IMR-90 (cell line): ENCODE measurements at regions not wholly inside any gene's neighbourhood (a gene's known extent, or its start where the extent isn't known, plus 50 kb on each side); places are given as distances from the start of the nearest gene placed in this dataset.

Experiments
- ATAC-seq: fragments of 200-7000 bp; cut with Tn5 transposase; 2 replicates; pipeline ENCODE4 v1.9.1; 2020; ENCODE audit warnings: low read depth, mild to moderate bottlenecking, moderate library complexity
- BruUV-seq: library from RNA; stranded (reverse); fragments of 400-500 nt; replicated peaks from 2 replicates; lab custom pipeline; 2021; lab: Mats Ljungman, UMichigan
- CTCF ChIA-PET: fragments of 300-600 bp; formaldehyde crosslinking; extraction: SDS; loops from one replicate; lab custom pipeline; 2021; ENCODE audit warnings: antibody characterized with exemption; lab: Yijun Ruan, JAX
- POLR2A ChIA-PET: fragments of 300-600 bp; sonication (Branson Sonifier 250); formaldehyde crosslinking; loops from one replicate; lab custom pipeline; 2022; ENCODE audit warnings: antibody characterized with exemption; ENCODE audit not compliant: unreplicated experiment; lab: Charles Lee
- DNase-seq: peaks from one replicate; pipeline ENCODE4 v3.0.0; 2013
- H2AFZ ChIP-seq: replicated peaks from 2 replicates; pipeline ENCODE3; 2013; ENCODE audit warnings: low read length, mild to moderate bottlenecking; ENCODE audit not compliant: poor library complexity
- H2AK5ac ChIP-seq: 2 replicates; pipeline ENCODE4 v1.6.1; 2013; ENCODE audit warnings: low read depth, low read length, inconsistent platforms
- H2AK9ac ChIP-seq: replicated peaks from 2 replicates; pipeline ENCODE3; 2013; ENCODE audit warnings: mild to moderate bottlenecking, low read depth, low read length, moderate library complexity; ENCODE audit not compliant: poor library complexity
- H2BK120ac ChIP-seq: 2 replicates; pipeline ENCODE4 v1.6.1; 2013; ENCODE audit warnings: low read depth, low read length, inconsistent platforms
- H2BK15ac ChIP-seq: 3 replicates; pipeline ENCODE4 v1.6.1; 2013; ENCODE audit warnings: low read depth, low read length, inconsistent platforms
- H2BK20ac ChIP-seq: 2 replicates; pipeline ENCODE4 v1.6.1; 2013; ENCODE audit warnings: low read depth, mild to moderate bottlenecking, inconsistent platforms, low read length, moderate library complexity
- H2BK5ac ChIP-seq: 2 replicates; pipeline ENCODE4 v1.6.1; 2013; ENCODE audit warnings: mild to moderate bottlenecking, low read depth, low read length, inconsistent platforms; ENCODE audit not compliant: poor library complexity, severe bottlenecking
- H3K14ac ChIP-seq: replicated peaks from 2 replicates; pipeline ENCODE4 v1.6.1; 2013; ENCODE audit warnings: low read depth, low read length, inconsistent platforms
- H3K18ac ChIP-seq: 2 replicates; pipeline ENCODE4 v1.6.1; 2013; ENCODE audit warnings: low read depth, low read length, control low read depth
- H3K23ac ChIP-seq: 2 replicates; pipeline ENCODE4 v1.6.1; 2013; ENCODE audit warnings: low read depth, low read length, inconsistent platforms
- H3K27ac ChIP-seq: 2 replicates; pipeline ENCODE4 v1.5.1; 2013; ENCODE audit warnings: mild to moderate bottlenecking, control low read depth, low read length; ENCODE audit not compliant: insufficient read depth
- H3K27me3 ChIP-seq: 2 replicates; pipeline ENCODE4 v1.6.1; 2013; ENCODE audit warnings: low read length; ENCODE audit not compliant: control insufficient read depth, insufficient read depth
- H3K36me3 ChIP-seq: 2 replicates; pipeline ENCODE4 v1.6.1; 2013; ENCODE audit warnings: low read length, mixed read lengths; ENCODE audit not compliant: control insufficient read depth, insufficient read depth
- H3K4ac ChIP-seq: 2 replicates; pipeline ENCODE4 v1.6.1; 2013; ENCODE audit warnings: low read depth, low read length, inconsistent platforms
- H3K4me1 ChIP-seq: 2 replicates; pipeline ENCODE4 v1.6.1; 2013; ENCODE audit warnings: low read length, mixed read lengths; ENCODE audit not compliant: control insufficient read depth, insufficient read depth
- H3K4me2 ChIP-seq: 2 replicates; pipeline ENCODE4 v1.6.1; 2013; ENCODE audit warnings: low read depth, mild to moderate bottlenecking, control low read depth, low read length, moderate library complexity
- H3K4me3 ChIP-seq: 2 replicates; pipeline ENCODE4 v1.5.1; 2013; ENCODE audit warnings: low read depth, mild to moderate bottlenecking, control low read depth, low read length, moderate library complexity; ENCODE audit not compliant: insufficient read depth
- H3K56ac ChIP-seq: 2 replicates; pipeline ENCODE4 v1.6.1; 2013; ENCODE audit warnings: low read length, inconsistent platforms; ENCODE audit not compliant: insufficient read depth; ENCODE audit errors: extremely low read depth
- H3K79me1 ChIP-seq, 2 experiments: 2 replicates each; pipeline ENCODE4 v1.6.1; 2013; ENCODE audit warnings: low read length in 2 of 2, inconsistent platforms in 1 of 2, low read depth in 1 of 2
- H3K9ac ChIP-seq: 2 replicates; pipeline ENCODE4 v1.6.1; 2013; ENCODE audit warnings: low read depth, low read length, control low read depth
- H3K9me1 ChIP-seq: 2 replicates; pipeline ENCODE4 v1.6.1; 2013; ENCODE audit warnings: low read length, inconsistent platforms; ENCODE audit not compliant: insufficient read depth
- H3K9me3 ChIP-seq: 2 replicates; pipeline ENCODE4 v1.6.1; 2013; ENCODE audit warnings: low read length; ENCODE audit not compliant: control insufficient read depth, insufficient read depth
- H4K20me1 ChIP-seq: 2 replicates; pipeline ENCODE4 v1.6.1; 2013; ENCODE audit warnings: low read length, inconsistent platforms; ENCODE audit not compliant: insufficient read depth
- H4K5ac ChIP-seq: 2 replicates; pipeline ENCODE4 v1.6.1; 2013; ENCODE audit warnings: mild to moderate bottlenecking, low read depth, low read length, control low read depth
- H4K8ac ChIP-seq, 2 experiments: 2 replicates each; pipeline ENCODE4 v1.6.1; 2013; ENCODE audit warnings: low read depth in 2 of 2, low read length in 2 of 2, control low read depth in 1 of 2, inconsistent platforms in 1 of 2
- H4K91ac ChIP-seq: 2 replicates; pipeline ENCODE4 v1.6.1; 2013; ENCODE audit warnings: low read depth, low read length, inconsistent platforms; ENCODE audit not compliant: insufficient read depth
- CHD1 ChIP-seq: IDR thresholded peaks from 2 replicates; pipeline ENCODE4 v1.6.1; 2012; ENCODE audit warnings: low read depth, low read length, improper control_type of control experiment
- MXI1 ChIP-seq: IDR thresholded peaks from 2 replicates; pipeline ENCODE4 v1.6.1; 2012; ENCODE audit warnings: low read depth, mild to moderate bottlenecking, low read length, moderate library complexity, borderline replicate concordance
- NFE2L2 ChIP-seq: fragments of 150-350 bp; IDR thresholded peaks from 2 replicates; pipeline ENCODE4 v1.6.1; 2016; ENCODE audit warnings: low read depth, mild to moderate bottlenecking, low read length
- RFX5 ChIP-seq: IDR thresholded peaks from 2 replicates; pipeline ENCODE4 v1.8.0; 2012; ENCODE audit warnings: low read depth, mild to moderate bottlenecking, low read length, moderate library complexity
- WGBS, 2 experiments: methylation state at CpG; one replicate each; pipeline versions ENCODE4 v1.1.5 to v1.1.7; 2013; ENCODE audit warnings: missing lambda C conversion rate in 2 of 2; ENCODE audit not compliant: insufficient read length in 1 of 2; ENCODE audit errors: extremely low coverage in 2 of 2; 5-methylcytosine and 5-hydroxymethylcytosine counted together
- dilution Hi-C: fragments of 300-500 bp; cut with HindIII; formaldehyde crosslinking; loops from one replicate; pipeline ENCODE4 v1.14.3; 2018; ENCODE audit warnings: low sequenced_read_pairs; ENCODE audit not compliant: unreplicated experiment
- in situ Hi-C: fragments of 300-500 bp; cut with MboI; formaldehyde crosslinking; loops from 3 replicates; pipeline ENCODE4 v1.14.3; 2019; ENCODE audit warnings: low sequenced_read_pairs, inconsistent platforms, mixed read lengths
- intact Hi-C: fragments of 100-400 bp; cut with micrococcal nuclease; formaldehyde crosslinking; loops from 2 replicates; pipeline ENCODE4 v1.10.0; 2022

DNA sequence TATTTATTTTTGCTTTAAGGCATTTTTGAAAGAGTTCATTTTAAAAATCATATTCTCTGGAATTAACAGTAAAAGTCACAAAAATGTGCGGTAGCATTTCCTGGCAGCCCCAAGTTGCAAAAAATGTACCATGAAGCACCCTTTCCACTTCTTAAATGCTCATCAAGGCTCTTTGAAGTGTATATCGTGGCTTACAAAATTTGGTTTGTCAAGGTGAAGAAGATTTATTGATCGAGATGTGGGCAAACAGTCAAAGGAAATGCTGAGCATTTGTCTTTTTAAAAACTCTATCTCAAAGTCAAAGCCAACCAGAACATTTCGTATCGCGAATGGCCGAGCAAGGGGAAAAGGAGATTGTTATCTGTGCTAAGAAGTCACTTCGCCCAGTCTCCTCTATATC, 277.5 kb upstream of the KAZN start:
- POLR2A ChIA-PET: no interaction called here
- H2AFZ ChIP-seq: no peak overlapping the region
- ATAC-seq: no peak
- H3K27me3 ChIP-seq: no peaks in the 10 kb centered on the region
- no peak overlapping the region for H2BK120ac ChIP-seq
- in situ Hi-C loops (no loop called here), intact Hi-C loops (no loop called here), dilution Hi-C loops (no loop called here)
- no peak overlapping the region for H2BK20ac ChIP-seq
- no peaks in the 10 kb centered on the region for H3K9me3 ChIP-seq
- CTCF ChIA-PET: no interaction called here
- WGBS, 2 experiments: no CpG with 5 or more reads among the region's 8 CpGs
- no peaks in the 10 kb centered on the region for H3K36me3 ChIP-seq
- no peak overlapping the region for H2BK5ac ChIP-seq
- no peak overlapping the region for H2AK5ac ChIP-seq
- no peaks in the 10 kb centered on the region for H4K20me1 ChIP-seq
- no peak overlapping the region for H3K27ac ChIP-seq
- H2AK9ac ChIP-seq: no peak overlapping the region
- TF ChIP-seq CHD1 (no peak), RFX5 (no peak), NFE2L2 (no peak), MXI1 (no peak)
- no peak overlapping the region for H3K4me3 ChIP-seq
- no TSS peak for BruUV-seq
- no peak overlapping the region for H3K9ac ChIP-seq
- no peak overlapping the region for H4K5ac ChIP-seq
- DNase-seq: no peak
- no peak overlapping the region for H3K23ac ChIP-seq
- no peak overlapping the region for H3K18ac ChIP-seq
- no peak overlapping the region for H4K8ac ChIP-seq
- H4K91ac ChIP-seq: no peak overlapping the region
- no peak overlapping the region for H2BK15ac ChIP-seq
- no peak overlapping the region for H3K56ac ChIP-seq
- no peak overlapping the region for H3K14ac ChIP-seq
- H3K4me2 ChIP-seq: no peak overlapping the region
- H3K4ac ChIP-seq: no peak overlapping the region
- no peaks in the 10 kb centered on the region for H3K4me1 ChIP-seq
- no peaks in the 10 kb centered on the region for H3K79me1 ChIP-seq
- no peaks in the 10 kb centered on the region for H3K9me1 ChIP-seq
